ENCODE measurements at regions not wholly inside any gene's neighbourhood (a gene's known extent, or its start where the extent isn't known, plus 50 kb on each side); places are given as distances from the start of the nearest gene placed in this dataset.

GRCh38 chr2:17061028-17061427 lies 395.4 kb upstream of the CYRIA start:
- Histone ChIP-seq H3K4me1 (ENCODE audit: control insufficient read depth in 2 of 3, insufficient read depth in 2 of 3, low read depth in 1 of 3, low read length in 3 of 3) (no peaks in the 10 kb centered on the region), H3K9ac (ENCODE audit: low read length in 3 of 3) (no peak overlapping the region), H3K27me3 (ENCODE audit: control insufficient read depth, insufficient read depth, low read length) (no peaks in the 10 kb centered on the region), H3K9me3 (ENCODE audit: control insufficient read depth in 2 of 3, insufficient read depth in 1 of 3, low read length in 3 of 3) (no peaks in the 10 kb centered on the region), H3K27ac (ENCODE audit: low read depth in 2 of 2, low read length in 2 of 2) (no peak overlapping the region), H3K36me3 (ENCODE audit: control insufficient read depth in 2 of 3, insufficient read depth in 3 of 3, low read length in 3 of 3) (no peaks in the 10 kb centered on the region), H3K4me3 (ENCODE audit: low read length in 3 of 3) (no peak overlapping the region)
- TF ChIP-seq, protein P1, sequence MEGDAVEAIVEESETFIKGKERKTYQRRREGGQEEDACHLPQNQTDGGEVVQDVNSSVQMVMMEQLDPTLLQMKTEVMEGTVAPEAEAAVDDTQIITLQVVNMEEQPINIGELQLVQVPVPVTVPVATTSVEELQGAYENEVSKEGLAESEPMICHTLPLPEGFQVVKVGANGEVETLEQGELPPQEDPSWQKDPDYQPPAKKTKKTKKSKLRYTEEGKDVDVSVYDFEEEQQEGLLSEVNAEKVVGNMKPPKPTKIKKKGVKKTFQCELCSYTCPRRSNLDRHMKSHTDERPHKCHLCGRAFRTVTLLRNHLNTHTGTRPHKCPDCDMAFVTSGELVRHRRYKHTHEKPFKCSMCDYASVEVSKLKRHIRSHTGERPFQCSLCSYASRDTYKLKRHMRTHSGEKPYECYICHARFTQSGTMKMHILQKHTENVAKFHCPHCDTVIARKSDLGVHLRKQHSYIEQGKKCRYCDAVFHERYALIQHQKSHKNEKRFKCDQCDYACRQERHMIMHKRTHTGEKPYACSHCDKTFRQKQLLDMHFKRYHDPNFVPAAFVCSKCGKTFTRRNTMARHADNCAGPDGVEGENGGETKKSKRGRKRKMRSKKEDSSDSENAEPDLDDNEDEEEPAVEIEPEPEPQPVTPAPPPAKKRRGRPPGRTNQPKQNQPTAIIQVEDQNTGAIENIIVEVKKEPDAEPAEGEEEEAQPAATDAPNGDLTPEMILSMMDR (IDR thresholded peaks at IDR 0.05; ENCODE audit: borderline replicate concordance, extremely low read depth, insufficient read depth): no peak
- no peak for FAIRE-seq
- intact Hi-C loops (cut with DNase I): no loop called here
- DNase-seq: no peak

DNA sequence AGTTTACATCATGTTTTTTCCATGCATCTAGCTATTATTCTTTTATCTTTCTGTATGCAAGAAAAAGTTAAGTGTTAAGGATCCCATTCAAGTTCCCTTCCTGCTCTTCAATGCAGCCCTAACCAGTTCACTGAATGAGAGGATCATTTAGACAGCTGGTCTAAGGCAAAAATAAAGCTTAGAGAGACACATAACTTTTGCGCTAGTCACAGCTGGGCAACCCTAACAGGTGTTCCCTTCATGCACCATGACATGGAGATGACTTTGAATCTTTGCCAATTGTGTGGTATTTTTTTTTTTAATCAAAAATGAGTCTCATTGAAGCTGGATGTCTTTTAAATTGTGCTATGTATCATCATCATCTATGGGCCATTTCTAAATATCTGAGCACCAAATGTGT lies 393.8 kb upstream of the CYRIA start:
- no peak overlapping the region for H3K9ac ChIP-seq (ENCODE audit: low read length in 3 of 3)
- H3K4me1 ChIP-seq (ENCODE audit: control insufficient read depth in 2 of 3, insufficient read depth in 2 of 3, low read depth in 1 of 3, low read length in 3 of 3): no peaks in the 10 kb centered on the region
- H3K27ac ChIP-seq (ENCODE audit: low read depth in 2 of 2, low read length in 2 of 2): no peak overlapping the region
- no peaks in the 10 kb centered on the region for H3K9me3 ChIP-seq (ENCODE audit: control insufficient read depth in 2 of 3, insufficient read depth in 1 of 3, low read length in 3 of 3)
- no peak overlapping the region for H3K4me3 ChIP-seq (ENCODE audit: low read length in 3 of 3)
- H3K27me3 ChIP-seq (ENCODE audit: control insufficient read depth, insufficient read depth, low read length): no peaks in the 10 kb centered on the region
- TF ChIP-seq, protein P1 (IDR thresholded peaks at IDR 0.05; ENCODE audit: borderline replicate concordance, extremely low read depth, insufficient read depth): no peak
- peak in 1 of 5 donors; percentile 2 for DNase-seq
- H3K36me3 ChIP-seq (ENCODE audit: control insufficient read depth in 2 of 3, insufficient read depth in 3 of 3, low read length in 3 of 3): no peaks in the 10 kb centered on the region
- no peak for FAIRE-seq
- intact Hi-C loops (cut with DNase I): no loop called here

- Histone ChIP-seq H3K9me3 (ENCODE audit: control insufficient read depth in 2 of 3, insufficient read depth in 1 of 3, low read length in 3 of 3) (no peaks in the 10 kb centered on the region), H3K27ac (ENCODE audit: low read depth in 2 of 2, low read length in 2 of 2) (no peak overlapping the region), H3K27me3 (ENCODE audit: control insufficient read depth, insufficient read depth, low read length) (no peaks in the 10 kb centered on the region), H3K36me3 (ENCODE audit: control insufficient read depth in 2 of 3, insufficient read depth in 3 of 3, low read length in 3 of 3) (no peaks in the 10 kb centered on the region), H3K9ac (ENCODE audit: low read length in 3 of 3) (no peak overlapping the region), H3K4me3 (ENCODE audit: low read length in 3 of 3) (no peak overlapping the region), H3K4me1 (ENCODE audit: control insufficient read depth in 2 of 3, insufficient read depth in 2 of 3, low read depth in 1 of 3, low read length in 3 of 3) (no peaks in the 10 kb centered on the region)
- DNase-seq: no peak
- FAIRE-seq: no peak
- TF ChIP-seq, protein P1 (IDR thresholded peaks at IDR 0.05; ENCODE audit: borderline replicate concordance, extremely low read depth, insufficient read depth): no peak
- intact Hi-C loops (cut with DNase I): no loop called here
These were observed 393.3 kb upstream of the CYRIA start for GRCh38 chr2:17058772-17059402.
